H1 (cell line): ENCODE measurements at regions not wholly inside any gene's neighbourhood (a gene's known extent, or its start where the extent isn't known, plus 50 kb on each side); places are given as distances from the start of the nearest gene placed in this dataset.

ENCODE experiments used
- CTCF ChIA-PET: fragments of 300-600 bp; sonication (Branson Sonifier 250); formaldehyde crosslinking; loops from one replicate; lab custom pipeline; 2021; ENCODE audit not compliant: partially characterized antibody; lab: Charles Lee
- POLR2A ChIA-PET: fragments of 300-600 bp; sonication (Branson Sonifier 250); formaldehyde crosslinking; loops from one replicate; lab custom pipeline; 2021; ENCODE audit warnings: inconsistent platforms; ENCODE audit not compliant: partially characterized antibody; lab: Charles Lee
- DNase-seq, 2 experiments: peaks; one replicate each; pipeline versions ENCODE4 v3.0.0 to v3.0.0-alpha.2; 2010 to 2022; ENCODE audit warnings: low spot score in 2 of 2, low read depth in 1 of 2, mixed read lengths in 1 of 2
- FAIRE-seq: peaks from 2 replicates; lab custom pipeline; 2011; peaks lifted over from hg19 to GRCh38; lab: Jason Lieb, UNC
- H2AFZ ChIP-seq: 2 replicates; pipeline ENCODE4 v1.8.1; 2012; ENCODE audit warnings: low read length, inconsistent platforms
- H2AK5ac ChIP-seq: 2 replicates; pipeline ENCODE4 v1.6.1; 2013; ENCODE audit warnings: low read depth, low read length
- H2BK120ac ChIP-seq: replicated peaks from 2 replicates; pipeline ENCODE3; 2013; ENCODE audit warnings: low read depth, low read length, inconsistent platforms
- H2BK12ac ChIP-seq: 2 replicates; pipeline ENCODE4 v1.6.1; 2013; ENCODE audit warnings: low read depth, low read length
- H2BK15ac ChIP-seq: 2 replicates; pipeline ENCODE4 v1.6.1; 2013; ENCODE audit warnings: low read length
- H2BK20ac ChIP-seq: 2 replicates; pipeline ENCODE4 v1.6.1; 2013; ENCODE audit warnings: low read length
- H2BK5ac ChIP-seq: 2 replicates; pipeline ENCODE4 v1.6.1; 2013; ENCODE audit warnings: low read depth, low read length
- H3K14ac ChIP-seq: 2 replicates; pipeline ENCODE4 v1.6.1; 2013; ENCODE audit warnings: inconsistent platforms; ENCODE audit not compliant: insufficient read length
- H3K18ac ChIP-seq: 2 replicates; pipeline ENCODE4 v1.6.1; 2013; ENCODE audit warnings: low read length; ENCODE audit errors: extremely low read depth
- H3K23ac ChIP-seq: 2 replicates; pipeline ENCODE4 v1.6.1; 2013; ENCODE audit warnings: inconsistent platforms; ENCODE audit not compliant: insufficient read length
- H3K23me2 ChIP-seq: 2 replicates; pipeline ENCODE4 v1.6.1; 2013; ENCODE audit warnings: low read depth, low read length
- H3K27ac ChIP-seq: 2 replicates; pipeline ENCODE4 v1.6.1; 2011; ENCODE audit warnings: low read depth, low read length, inconsistent platforms
- H3K27me3 ChIP-seq, 4 experiments: replicated peaks in 1 of 4; 1 replicate in 1 of 4; 2 replicates in 3 of 4; pipeline versions ENCODE4 v1.6.1 to v1.8.1; 2011 to 2013; ENCODE audit warnings: low read length in 3 of 4, mild to moderate bottlenecking in 3 of 4, inconsistent platforms in 2 of 4, mixed read lengths in 2 of 4, moderate library complexity in 1 of 4; ENCODE audit not compliant: control insufficient read depth in 3 of 4, insufficient read depth in 3 of 4; ENCODE audit errors: extremely low read depth in 1 of 4
- H3K36me3 ChIP-seq, 4 experiments: 2 replicates each; pipeline versions ENCODE4 v1.6.1 to v1.8.1; 2011 to 2013; ENCODE audit warnings: mild to moderate bottlenecking in 4 of 4, low read length in 3 of 4, moderate library complexity in 2 of 4, control low read depth in 1 of 4, inconsistent platforms in 1 of 4; ENCODE audit not compliant: insufficient read depth in 4 of 4, control insufficient read depth in 2 of 4
- H3K4ac ChIP-seq: replicated peaks from 2 replicates; pipeline ENCODE3; 2013; ENCODE audit warnings: low read length, low read depth, mixed read lengths, inconsistent platforms; ENCODE audit not compliant: insufficient read length
- H3K4me1 ChIP-seq, 4 experiments: replicated peaks in 1 of 4; 1 replicate in 1 of 4; 2 replicates in 3 of 4; pipeline versions ENCODE4 v1.6.1 to v1.8.1; 2011 to 2013; ENCODE audit warnings: low read length in 3 of 4, inconsistent platforms in 2 of 4, mixed read lengths in 1 of 4; ENCODE audit not compliant: insufficient read depth in 4 of 4, control insufficient read depth in 3 of 4
- H3K4me2 ChIP-seq, 2 experiments: 2 replicates each; pipeline versions ENCODE4 v1.6.1 to v1.8.1; 2011 to 2013; ENCODE audit warnings: low read depth in 2 of 2, low read length in 2 of 2, control low read depth in 1 of 2, inconsistent platforms in 1 of 2, mild to moderate bottlenecking in 1 of 2; ENCODE audit not compliant: insufficient read depth in 1 of 2
- H3K4me3 ChIP-seq, 4 experiments: fragments of 200-600, 300-600 bp in 1 of 4; sonication (generic), shearing (Covaris generic), sonication (Bioruptor Twin) in 1 of 4; 2 replicates each; pipeline versions ENCODE4 v1.5.1 to v1.8.1; 2011 to 2016; ENCODE audit warnings: low read length in 4 of 4, low read depth in 3 of 4, control low read depth in 2 of 4, inconsistent platforms in 2 of 4, mild to moderate bottlenecking in 2 of 4, mixed read lengths in 1 of 4, moderate library complexity in 1 of 4; ENCODE audit not compliant: insufficient read depth in 2 of 4; ENCODE audit errors: extremely low read depth in 1 of 4
- H3K56ac ChIP-seq: replicated peaks from 2 replicates; pipeline ENCODE3; 2013; ENCODE audit warnings: low read depth, mild to moderate bottlenecking, mixed read lengths, low read length, inconsistent platforms; ENCODE audit not compliant: insufficient read length
- H3K79me1 ChIP-seq: 2 replicates; pipeline ENCODE4 v1.6.1; 2013; ENCODE audit warnings: low read depth, low read length, control low read depth
- H3K79me2 ChIP-seq, 2 experiments: 2 replicates each; pipeline versions ENCODE4 v1.6.1 to v1.8.1; 2012 to 2013; ENCODE audit warnings: low read length in 2 of 2, mild to moderate bottlenecking in 2 of 2, inconsistent platforms in 1 of 2; ENCODE audit not compliant: insufficient read depth in 2 of 2, control insufficient read depth in 1 of 2
- H3K9ac ChIP-seq, 4 experiments: replicated peaks in 1 of 4; 1 replicate in 1 of 4; 2 replicates in 3 of 4; pipeline versions ENCODE4 v1.6.1 to v1.8.1; 2011 to 2013; ENCODE audit warnings: low read depth in 3 of 4, low read length in 3 of 4, control low read depth in 2 of 4, mild to moderate bottlenecking in 2 of 4, moderate library complexity in 2 of 4, inconsistent platforms in 1 of 4; ENCODE audit errors: extremely low read depth in 1 of 4
- H3K9me3 ChIP-seq, 2 experiments: 2 replicates each; pipeline versions ENCODE4 v1.6.1 to v1.8.1; 2012 to 2013; ENCODE audit warnings: mild to moderate bottlenecking in 2 of 2, moderate library complexity in 2 of 2, control low read depth in 1 of 2, inconsistent platforms in 1 of 2, low read depth in 1 of 2, low read length in 1 of 2, mixed read lengths in 1 of 2; ENCODE audit not compliant: insufficient read depth in 2 of 2
- H4K20me1 ChIP-seq, 2 experiments: replicated peaks in 1 of 2; 2 replicates each; pipeline versions ENCODE3 to v1.8.1; 2011 to 2013; ENCODE audit warnings: inconsistent platforms in 2 of 2, low read length in 2 of 2, mild to moderate bottlenecking in 1 of 2; ENCODE audit not compliant: insufficient read depth in 2 of 2, control insufficient read depth in 1 of 2
- H4K5ac ChIP-seq: 2 replicates; pipeline ENCODE4 v1.6.1; 2013; ENCODE audit warnings: low read length, low read depth, mixed read lengths, inconsistent platforms; ENCODE audit not compliant: insufficient read length
- H4K8ac ChIP-seq: 2 replicates; pipeline ENCODE4 v1.8.0; 2013; ENCODE audit warnings: mild to moderate bottlenecking, moderate library complexity, low read length, inconsistent platforms; ENCODE audit not compliant: insufficient read depth; ENCODE audit errors: extremely low read depth
- H4K91ac ChIP-seq: replicated peaks from 2 replicates; pipeline ENCODE3; 2013; ENCODE audit warnings: low read length, mixed read lengths, inconsistent platforms; ENCODE audit not compliant: insufficient read length
- MAX ChIP-seq: IDR thresholded peaks from 2 replicates; pipeline ENCODE4 v1.6.1; 2012; ENCODE audit warnings: inconsistent platforms
- RFX5 ChIP-seq: IDR thresholded peaks from 2 replicates; pipeline ENCODE4 v1.6.1; 2011; ENCODE audit warnings: low read depth, low read length, improper control_type of control experiment, borderline replicate concordance
- WGBS, 2 experiments: shearing (Covaris generic) in 1 of 2; methylation state at CpG; one replicate each; pipeline versions ENCODE4 v1.1.6 to v1.1.7; 2013 to 2015; ENCODE audit warnings: low lambda C conversion rate in 2 of 2, mixed read lengths in 2 of 2, inconsistent platforms in 1 of 2, low coverage in 1 of 2, missing lambda C conversion rate in 1 of 2; ENCODE audit not compliant: insufficient replicate concordance in 2 of 2, insufficient coverage in 1 of 2, insufficient read length in 1 of 2; ENCODE audit errors: extremely low coverage in 1 of 2, missing lambda C conversion rate in 1 of 2; 5-methylcytosine and 5-hydroxymethylcytosine counted together

DNA sequence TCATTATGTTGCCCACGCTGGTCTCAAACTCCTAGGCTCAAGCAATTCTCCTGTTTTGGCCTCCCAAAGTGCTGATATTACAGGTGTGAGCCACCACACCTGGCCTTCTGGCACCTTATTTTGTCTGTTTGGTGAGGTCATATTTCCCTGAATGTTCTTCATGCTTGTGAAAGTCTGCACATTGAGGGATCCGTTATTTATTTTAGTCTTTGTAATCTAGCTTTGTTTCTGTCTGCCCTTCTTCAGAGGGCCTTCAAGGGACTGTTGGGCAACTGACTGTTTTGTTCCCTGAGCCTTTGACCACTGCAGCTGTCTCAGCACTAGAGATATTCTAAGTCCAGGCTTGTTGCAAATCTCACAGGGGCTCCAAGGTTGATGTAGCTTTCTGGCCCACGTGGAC, 110.5 kb upstream of the RFC3 start:
- no peak overlapping the region for H3K4ac ChIP-seq
- H2BK15ac ChIP-seq: no peak overlapping the region
- H3K79me2 ChIP-seq: no peaks in the 10 kb centered on the region
- DNase-seq (no peak), FAIRE-seq (no peak)
- no peak overlapping the region for H3K18ac ChIP-seq
- no peak overlapping the region for H3K23ac ChIP-seq
- WGBS, 2 experiments: 88% methylated on average over 3 of the region's 3 CpGs; no CpG with 5 or more reads in 1 of the 2 experiments
- no peak overlapping the region for H3K4me2 ChIP-seq
- H3K27me3 ChIP-seq: no peaks in the 10 kb centered on the region
- H3K14ac ChIP-seq: no peak overlapping the region
- no peak overlapping the region for H2AFZ ChIP-seq
- CTCF ChIA-PET: interaction anchor here (0.7 kb wide), 1 partner anchor 37 kb away, joined by 3 read pairs; no protein-coding TSS in a partner anchor
- no peak overlapping the region for H2BK5ac ChIP-seq
- no peaks in the 10 kb centered on the region for H3K9me3 ChIP-seq
- no peaks in the 10 kb centered on the region for H3K23me2 ChIP-seq
- H4K91ac ChIP-seq: no peak overlapping the region
- H2BK12ac ChIP-seq: no peak overlapping the region
- H4K8ac ChIP-seq: no peak overlapping the region
- no peak overlapping the region for H3K27ac ChIP-seq
- H2BK120ac ChIP-seq: no peak overlapping the region
- H3K4me1 ChIP-seq: no peaks in the 10 kb centered on the region
- no peak overlapping the region for H2AK5ac ChIP-seq
- H4K20me1 ChIP-seq: no peaks in the 10 kb centered on the region
- no peaks in the 10 kb centered on the region for H3K79me1 ChIP-seq
- no peak overlapping the region for H2BK20ac ChIP-seq
- no peaks in the 10 kb centered on the region for H3K36me3 ChIP-seq
- POLR2A ChIA-PET: no interaction called here
- H4K5ac ChIP-seq: no peak overlapping the region
- TF ChIP-seq RFX5: no peak
- no peak for TF ChIP-seq MAX
- H3K4me3 ChIP-seq: no peak overlapping the region
- H3K56ac ChIP-seq: no peak overlapping the region
- no peak overlapping the region for H3K9ac ChIP-seq
